Gastrocnemius medialis (tissue), 4 donors: ENCODE measurements at regions not wholly inside any gene's neighbourhood (a gene's known extent, or its start where the extent isn't known, plus 50 kb on each side); places are given as distances from the start of the nearest gene placed in this dataset.

Experiments used
- ATAC-seq, 2 donors: fragments of 150-250 bp; one replicate each; pipeline ENCODE4 v1.9.1; 2016
- DNase-seq, 2 donors: peaks; one replicate each; pipeline ENCODE4 v3.0.0-alpha.2; 2019
- H3K27ac ChIP-seq, 4 donors: fragments of 200-600 bp; sonication (generic); 1 replicate in 1 of 4; 2 replicates in 3 of 4; pipeline ENCODE4 v1.5.1; 2016 to 2018; ENCODE audit warnings: mild to moderate bottlenecking in 2 of 4, moderate library complexity in 1 of 4
- H3K27me3 ChIP-seq, 3 donors: fragments of 200-600 bp; sonication (generic) in 2 of 3; 1 replicate in 1 of 3; 2 replicates in 2 of 3; pipeline versions ENCODE4 v1.5.1 to v1.6.0; 2016 to 2019; ENCODE audit warnings: mild to moderate bottlenecking in 1 of 3, moderate library complexity in 1 of 3
- H3K36me3 ChIP-seq, 2 donors: fragments of 200-600 bp; sonication (generic) in 1 of 2; one replicate each; pipeline ENCODE4 v1.5.1; 2017 to 2018
- H3K4me1 ChIP-seq, 2 donors: fragments of 200-600 bp; sonication (generic) in 1 of 2; one replicate each; pipeline ENCODE4 v1.5.1; 2016 to 2017; ENCODE audit warnings: mild to moderate bottlenecking in 2 of 2
- H3K4me3 ChIP-seq, 4 donors: fragments of 200-600 bp; sonication (generic) in 3 of 4; 1 replicate in 1 of 4; 2 replicates in 3 of 4; pipeline ENCODE4 v1.5.1; 2016 to 2019; ENCODE audit warnings: mild to moderate bottlenecking in 2 of 4
- H3K9me3 ChIP-seq, 3 donors: fragments of 200-600 bp; sonication (generic) in 2 of 3; 1 replicate in 1 of 3; 2 replicates in 2 of 3; pipeline ENCODE4 v1.5.1; 2016 to 2019
- CTCF ChIP-seq, 5 experiments: fragments of 450-650 bp in 3 of 5; fragments of 200-600 bp in 2 of 5; sonication (generic) in 2 of 5; IDR thresholded peaks in 4 of 5; conservative IDR thresholded peaks in 1 of 5; 1 replicate in 4 of 5; 2 replicates in 1 of 5; pipeline ENCODE4 v1.5.1; 2016 to 2019; ENCODE audit warnings: antibody characterized with exemption in 5 of 5, mild to moderate bottlenecking in 3 of 5, moderate library complexity in 3 of 5
- POLR2A ChIP-seq, 2 donors: fragments of 450-650 bp; IDR thresholded peaks; one replicate each; pipeline ENCODE4 v1.6.1; 2017; ENCODE audit warnings: antibody characterized with exemption in 2 of 2, mild to moderate bottlenecking in 2 of 2, moderate library complexity in 2 of 2
- in situ Hi-C, 4 donors: fragments of 200-750 bp; cut with MboI; loops; one replicate each; pipeline versions ENCODE4 v1.15.0 to v1.8.0; 2017; ENCODE audit warnings: low sequenced_read_pairs in 4 of 4
- intact Hi-C: fragments of 100-400 bp; cut with DNase I; formaldehyde crosslinking; loops from one replicate; pipeline ENCODE4 v1.15.1; 2023; ENCODE audit warnings: low total_unique reads

DNA sequence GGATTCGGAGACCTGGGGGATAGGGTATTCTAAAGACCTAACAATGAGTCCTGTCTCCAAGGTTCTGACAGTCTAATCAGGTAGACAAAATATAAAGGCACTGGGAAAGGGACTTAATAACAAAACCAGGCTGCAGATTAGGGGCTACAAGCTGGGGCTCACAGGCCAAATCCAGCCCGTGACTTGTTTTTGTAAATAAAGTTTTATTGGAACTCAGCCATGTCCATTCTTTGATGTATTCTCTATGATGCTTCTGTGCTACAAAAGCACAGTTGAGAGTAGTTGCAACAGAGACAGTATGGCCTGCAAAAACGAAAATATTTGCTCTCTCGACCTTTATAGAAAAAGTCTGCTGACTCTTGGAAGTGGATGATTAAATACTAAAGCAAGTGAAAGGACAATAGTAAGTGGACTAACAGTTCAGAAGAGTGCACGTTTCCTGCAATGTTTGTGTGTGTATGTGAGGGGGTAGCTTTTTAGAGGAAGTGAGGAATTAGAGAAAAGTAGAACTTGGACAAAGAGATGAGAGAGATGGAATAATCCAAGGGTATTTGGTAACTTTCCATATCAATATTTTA lies 115.4 kb upstream of the ZFHX3 start:
- intact Hi-C loops (no loop called here), in situ Hi-C loops (no loop called here)
- DNase-seq (no peak), ATAC-seq (no peak)
- TF ChIP-seq POLR2A (IDR thresholded peaks at IDR 0.05) (no peak), CTCF (IDR thresholded peaks at IDR 0.05 in 4 of 5, conservative IDR thresholded peaks at IDR 0.05 in 1 of 5) (no peak)
- no peaks in the 10 kb centered on the region for H3K9me3 ChIP-seq
- peaks cover 4 to 7% of the 10 kb centered on the region in 2 donors for H3K4me1 ChIP-seq
- no peak overlapping the region for H3K27ac ChIP-seq
- no peak overlapping the region for H3K4me3 ChIP-seq
- no peaks in the 10 kb centered on the region for H3K27me3 ChIP-seq
- H3K36me3 ChIP-seq: no peaks in the 10 kb centered on the region

GRCh38 chr16:73161977-73162376 lies 114.0 kb upstream of the ZFHX3 start:
- intact Hi-C loops (no loop called here), in situ Hi-C loops (no loop called here)
- no peaks in the 10 kb centered on the region for H3K9me3 ChIP-seq
- no peaks in the 10 kb centered on the region for H3K27me3 ChIP-seq
- H3K27ac ChIP-seq: no peak overlapping the region
- H3K36me3 ChIP-seq: no peaks in the 10 kb centered on the region
- H3K4me1 ChIP-seq: peaks cover 4 to 7% of the 10 kb centered on the region in 2 donors
- no peak for TF ChIP-seq POLR2A (IDR thresholded peaks at IDR 0.05)
- no peak for TF ChIP-seq CTCF (IDR thresholded peaks at IDR 0.05 in 4 of 5, conservative IDR thresholded peaks at IDR 0.05 in 1 of 5)
- no peak overlapping the region for H3K4me3 ChIP-seq
- ATAC-seq (no peak), DNase-seq (no peak)

- DNase-seq: no peak
- H3K27me3 ChIP-seq: no peaks in the 10 kb centered on the region
- H3K9me3 ChIP-seq: no peaks in the 10 kb centered on the region
- no peaks in the 10 kb centered on the region for H3K4me1 ChIP-seq
- no peak overlapping the region for H3K27ac ChIP-seq
- TF ChIP-seq POLR2A (IDR thresholded peaks at IDR 0.05) (no peak), CTCF (IDR thresholded peaks at IDR 0.05 in 4 of 5, conservative IDR thresholded peaks at IDR 0.05 in 1 of 5) (no peak)
- no peak for ATAC-seq
- in situ Hi-C loops (no loop called here), intact Hi-C loops (no loop called here)
- H3K36me3 ChIP-seq: no peaks in the 10 kb centered on the region
- no peak overlapping the region for H3K4me3 ChIP-seq
Measured at GRCh38 chr16:73159296-73159695, 111.4 kb upstream of the ZFHX3 start.

DNA sequence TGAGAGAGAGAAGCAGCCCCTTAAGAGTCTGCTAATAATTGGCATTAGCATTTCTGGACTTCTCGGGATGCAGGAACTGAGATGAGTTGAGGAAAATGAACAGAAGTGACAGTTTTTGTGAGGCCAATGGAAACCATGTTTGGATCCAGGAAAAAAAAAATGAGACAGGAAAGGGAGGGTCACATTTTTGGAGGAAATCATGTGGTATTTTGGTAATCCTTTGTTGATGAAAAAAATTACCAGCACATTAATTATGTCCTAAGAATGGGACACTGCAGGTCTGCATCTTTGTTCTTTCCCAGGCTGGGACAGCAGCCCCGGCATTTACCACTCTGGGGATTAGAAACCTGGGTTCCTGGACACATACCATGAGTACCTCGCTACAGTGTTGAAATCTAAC lies 109.9 kb upstream of the ZFHX3 start:
- no peak for TF ChIP-seq CTCF (IDR thresholded peaks at IDR 0.05 in 4 of 5, conservative IDR thresholded peaks at IDR 0.05 in 1 of 5)
- TF ChIP-seq POLR2A (IDR thresholded peaks at IDR 0.05): no peak
- in situ Hi-C loops (no loop called here), intact Hi-C loops (no loop called here)
- H3K4me1 ChIP-seq: no peaks in the 10 kb centered on the region
- no peaks in the 10 kb centered on the region for H3K36me3 ChIP-seq
- DNase-seq (no peak), ATAC-seq (no peak)
- H3K27me3 ChIP-seq: no peaks in the 10 kb centered on the region
- no peak overlapping the region for H3K4me3 ChIP-seq
- no peak overlapping the region for H3K27ac ChIP-seq
- no peaks in the 10 kb centered on the region for H3K9me3 ChIP-seq
